ENCODE measurements at regions not wholly inside any gene's neighbourhood (a gene's known extent, or its start where the extent isn't known, plus 50 kb on each side); places are given as distances from the start of the nearest gene placed in this dataset.

- TF ChIP-seq, protein P1, sequence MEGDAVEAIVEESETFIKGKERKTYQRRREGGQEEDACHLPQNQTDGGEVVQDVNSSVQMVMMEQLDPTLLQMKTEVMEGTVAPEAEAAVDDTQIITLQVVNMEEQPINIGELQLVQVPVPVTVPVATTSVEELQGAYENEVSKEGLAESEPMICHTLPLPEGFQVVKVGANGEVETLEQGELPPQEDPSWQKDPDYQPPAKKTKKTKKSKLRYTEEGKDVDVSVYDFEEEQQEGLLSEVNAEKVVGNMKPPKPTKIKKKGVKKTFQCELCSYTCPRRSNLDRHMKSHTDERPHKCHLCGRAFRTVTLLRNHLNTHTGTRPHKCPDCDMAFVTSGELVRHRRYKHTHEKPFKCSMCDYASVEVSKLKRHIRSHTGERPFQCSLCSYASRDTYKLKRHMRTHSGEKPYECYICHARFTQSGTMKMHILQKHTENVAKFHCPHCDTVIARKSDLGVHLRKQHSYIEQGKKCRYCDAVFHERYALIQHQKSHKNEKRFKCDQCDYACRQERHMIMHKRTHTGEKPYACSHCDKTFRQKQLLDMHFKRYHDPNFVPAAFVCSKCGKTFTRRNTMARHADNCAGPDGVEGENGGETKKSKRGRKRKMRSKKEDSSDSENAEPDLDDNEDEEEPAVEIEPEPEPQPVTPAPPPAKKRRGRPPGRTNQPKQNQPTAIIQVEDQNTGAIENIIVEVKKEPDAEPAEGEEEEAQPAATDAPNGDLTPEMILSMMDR (conservative IDR thresholded peaks at IDR 0.05; ENCODE audit: low read length): no peak
- TF ChIP-seq EZH2phosphoT487 (IDR thresholded peaks at IDR 0.05; ENCODE audit: borderline replicate concordance, low read depth, low read length): no peak
These were observed 803.2 kb downstream of the SLC16A7 start for GRCh38 chr12:60399064-60399463.

All from OCI-LY7 (cell line).